ENCODE measurements at regions not wholly inside any gene's neighbourhood (a gene's known extent, or its start where the extent isn't known, plus 50 kb on each side); places are given as distances from the start of the nearest gene placed in this dataset.

GRCh38 chr4:3388471-3389232, 53.1 kb upstream of the HGFAC start:
- TF ChIP-seq POLR2AphosphoS5 (IDR thresholded peaks at IDR 0.05; ENCODE audit: borderline replicate concordance, low read depth, low read length), result no peak
- TF ChIP-seq EZH2 (IDR thresholded peaks at IDR 0.05), result no peak

Data from SK-N-MC (cell line).